ENCODE measurements at regions not wholly inside any gene's neighbourhood (a gene's known extent, or its start where the extent isn't known, plus 50 kb on each side); places are given as distances from the start of the nearest gene placed in this dataset.

DNA sequence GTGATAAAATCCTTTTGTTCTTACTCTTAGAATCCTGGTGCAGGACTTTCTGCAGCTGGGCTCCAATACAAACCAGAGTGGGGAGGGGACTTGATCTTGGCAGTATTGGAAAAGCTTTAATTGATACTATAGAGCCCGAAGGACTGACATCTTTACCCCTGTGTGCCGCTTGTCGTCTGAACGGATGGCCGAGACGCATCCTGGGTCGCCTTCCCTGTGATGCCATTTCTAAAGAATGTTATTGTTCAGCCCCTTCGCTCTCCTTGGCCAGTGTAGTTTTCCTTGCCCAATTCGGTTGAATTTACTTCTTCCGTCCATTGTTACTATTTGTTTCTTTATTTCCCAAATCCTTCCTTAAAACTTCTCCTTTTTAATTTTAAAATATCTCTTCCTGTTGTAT is 80.9 kb downstream of the CLDN34 start:
- TF ChIP-seq SP1 (IDR thresholded peaks at IDR 0.05; ENCODE audit: low read depth, low read length) (no peak), SIN3A (IDR thresholded peaks at IDR 0.05; ENCODE audit: low read depth, low read length) (no peak), RCOR1 (conservative IDR thresholded peaks at IDR 0.05; ENCODE audit: low read depth, low read length) (no peak), EP300 (IDR thresholded peaks at IDR 0.05; ENCODE audit: borderline replicate concordance in 1 of 2, control insufficient read depth in 1 of 2, low read depth in 2 of 2, low read length in 2 of 2) (no peak), CREB1 (IDR thresholded peaks at IDR 0.05; ENCODE audit: low read depth) (no peak)

All from GM12878 (cell line).